ENCODE measurements at regions not wholly inside any gene's neighbourhood (a gene's known extent, or its start where the extent isn't known, plus 50 kb on each side); places are given as distances from the start of the nearest gene placed in this dataset.
A peak's percentile ranks its signal among the peaks of the same experiment; 100 is the strongest.

- TF ChIP-seq ZNF280D (tag by site-specific recombination; IDR thresholded peaks at IDR 0.05) = no peak
- no peak for TF ChIP-seq ATF2 (tag by site-specific recombination; IDR thresholded peaks at IDR 0.05; ENCODE audit: low read depth)
- TF ChIP-seq ZNF600 (tag by site-specific recombination; IDR thresholded peaks at IDR 0.05) = no peak
- TF ChIP-seq ZNF2 (tag by site-specific recombination; IDR thresholded peaks at IDR 0.05) = peak; percentile 49; the same call in 1 of the 2 replicates
- no peak for TF ChIP-seq KLF7 (tag by site-specific recombination; IDR thresholded peaks at IDR 0.05; ENCODE audit: borderline replicate concordance)
- no peak for TF ChIP-seq PRDM4 (tag by site-specific recombination; IDR thresholded peaks at IDR 0.05)
- no peak for TF ChIP-seq ZNF311 (tag by site-specific recombination; IDR thresholded peaks at IDR 0.05; ENCODE audit: borderline replicate concordance)
- no peak for TF ChIP-seq ZSCAN23 (tag by site-specific recombination; IDR thresholded peaks at IDR 0.05)
- peak; percentile 20; the same call in 1 of the 2 replicates for TF ChIP-seq GLIS2 (tag by site-specific recombination; IDR thresholded peaks at IDR 0.05)
- TF ChIP-seq ZNF341 (tag by site-specific recombination; IDR thresholded peaks at IDR 0.05; ENCODE audit: low read depth) = no peak
- TF ChIP-seq PRDM10 (tag by site-specific recombination; IDR thresholded peaks at IDR 0.05) = peak; percentile 88
- peak; percentile 78 for TF ChIP-seq PRDM1 (tag by site-specific recombination; IDR thresholded peaks at IDR 0.05)
- no peak for TF ChIP-seq REST (tag by site-specific recombination; IDR thresholded peaks at IDR 0.05)
- no peak for TF ChIP-seq ZNF155 (tag by site-specific recombination; IDR thresholded peaks at IDR 0.05)
- TF ChIP-seq ZNF560 (tag by site-specific recombination; IDR thresholded peaks at IDR 0.05; ENCODE audit: borderline replicate concordance) = no peak
- TF ChIP-seq ZNF214 (tag by site-specific recombination; IDR thresholded peaks at IDR 0.05; ENCODE audit: borderline replicate concordance) = no peak
- TF ChIP-seq ZNF645 (tag by site-specific recombination; IDR thresholded peaks at IDR 0.05) = no peak
- TF ChIP-seq ZNF692 (tag by site-specific recombination; IDR thresholded peaks at IDR 0.05) = no peak
- TF ChIP-seq ZNF785 (tag by site-specific recombination; IDR thresholded peaks at IDR 0.05) = no peak
- TF ChIP-seq ZNF658 (tag by site-specific recombination; IDR thresholded peaks at IDR 0.05) = no peak
- TF ChIP-seq ZNF596 (tag by site-specific recombination; IDR thresholded peaks at IDR 0.05) = no peak
Measured at GRCh38 chr10:114767101-114767985, 54.2 kb upstream of the FHIP2A start (continued).
